HG03342 (cell line): ENCODE measurements at regions not wholly inside any gene's neighbourhood (a gene's known extent, or its start where the extent isn't known, plus 50 kb on each side); places are given as distances from the start of the nearest gene placed in this dataset.
A peak's percentile ranks its signal among the peaks of the same experiment; 100 is the strongest.

Experiments used
- ATAC-seq: cut with Tn5 transposase; IDR thresholded peaks from one replicate; pipeline ENCODE4 v1.9.1; 2021; ENCODE audit warnings: mild to moderate bottlenecking, moderate library complexity; ENCODE audit not compliant: unreplicated experiment

DNA sequence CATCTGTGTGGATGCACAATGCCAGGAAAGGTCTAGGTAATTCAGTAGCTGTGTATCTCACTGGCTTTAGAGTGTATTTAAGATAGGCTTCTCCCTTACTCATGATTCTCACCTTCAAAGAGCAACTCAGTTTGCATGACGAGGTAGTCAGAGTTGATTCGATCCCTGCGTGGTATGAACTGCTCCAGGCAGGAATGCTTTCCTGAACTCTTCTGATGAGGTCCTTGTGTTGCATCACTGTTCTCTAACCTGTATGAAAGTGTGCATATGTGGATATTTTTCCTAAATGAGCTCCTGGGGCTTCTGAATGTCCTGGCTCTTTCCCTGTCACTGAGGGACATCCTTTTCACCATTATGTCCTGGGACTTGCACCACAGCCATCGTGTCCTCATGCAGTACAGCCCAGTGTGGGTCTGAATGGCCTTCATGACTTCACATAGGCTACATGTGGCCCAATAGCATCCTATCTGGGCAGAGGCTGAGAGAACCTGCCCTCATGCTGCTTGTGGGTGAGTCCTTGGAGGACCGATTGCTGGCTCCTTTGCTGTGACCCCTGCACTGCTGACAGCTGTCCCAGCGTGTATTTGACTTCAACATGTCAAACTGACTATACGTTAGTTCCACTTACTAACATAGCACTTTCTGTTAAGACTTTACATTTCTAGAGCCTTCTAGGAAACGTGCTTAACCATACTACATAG is 65.3 kb upstream of the WDR1 start:
- no peak for ATAC-seq

- peak; percentile 98 for ATAC-seq
These were observed 64.5 kb upstream of the WDR1 start for GRCh38 chr4:10180927-10181744.

- ATAC-seq = peak; percentile 17
These were observed 64.0 kb upstream of the WDR1 start for GRCh38 chr4:10180603-10180926.

- no peak for ATAC-seq
These were observed 63.5 kb upstream of the WDR1 start for GRCh38 chr4:10179957-10180602.

- no peak for ATAC-seq
These were observed 62.2 kb upstream of the WDR1 start for GRCh38 chr4:10178763-10179162.

DNA sequence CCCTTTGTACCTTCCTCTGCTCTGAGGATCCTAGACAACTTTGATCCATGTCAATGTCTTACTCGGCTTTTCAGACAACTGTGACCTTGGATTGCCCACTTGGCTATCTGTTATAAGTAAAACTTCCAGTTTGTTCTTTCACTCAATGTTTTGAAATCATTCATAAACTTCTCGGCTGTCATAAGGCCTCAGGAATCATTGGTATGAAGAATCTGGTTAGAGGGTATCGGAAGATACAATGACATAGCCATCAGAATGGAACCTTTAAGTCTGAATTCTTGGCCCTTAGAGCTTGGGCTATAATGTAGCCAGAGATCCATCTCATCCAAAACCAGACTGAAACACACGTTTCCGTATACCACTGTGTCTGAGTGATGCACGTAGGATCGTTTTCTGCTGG is 59.0 kb upstream of the WDR1 start:
- ATAC-seq = no peak

DNA sequence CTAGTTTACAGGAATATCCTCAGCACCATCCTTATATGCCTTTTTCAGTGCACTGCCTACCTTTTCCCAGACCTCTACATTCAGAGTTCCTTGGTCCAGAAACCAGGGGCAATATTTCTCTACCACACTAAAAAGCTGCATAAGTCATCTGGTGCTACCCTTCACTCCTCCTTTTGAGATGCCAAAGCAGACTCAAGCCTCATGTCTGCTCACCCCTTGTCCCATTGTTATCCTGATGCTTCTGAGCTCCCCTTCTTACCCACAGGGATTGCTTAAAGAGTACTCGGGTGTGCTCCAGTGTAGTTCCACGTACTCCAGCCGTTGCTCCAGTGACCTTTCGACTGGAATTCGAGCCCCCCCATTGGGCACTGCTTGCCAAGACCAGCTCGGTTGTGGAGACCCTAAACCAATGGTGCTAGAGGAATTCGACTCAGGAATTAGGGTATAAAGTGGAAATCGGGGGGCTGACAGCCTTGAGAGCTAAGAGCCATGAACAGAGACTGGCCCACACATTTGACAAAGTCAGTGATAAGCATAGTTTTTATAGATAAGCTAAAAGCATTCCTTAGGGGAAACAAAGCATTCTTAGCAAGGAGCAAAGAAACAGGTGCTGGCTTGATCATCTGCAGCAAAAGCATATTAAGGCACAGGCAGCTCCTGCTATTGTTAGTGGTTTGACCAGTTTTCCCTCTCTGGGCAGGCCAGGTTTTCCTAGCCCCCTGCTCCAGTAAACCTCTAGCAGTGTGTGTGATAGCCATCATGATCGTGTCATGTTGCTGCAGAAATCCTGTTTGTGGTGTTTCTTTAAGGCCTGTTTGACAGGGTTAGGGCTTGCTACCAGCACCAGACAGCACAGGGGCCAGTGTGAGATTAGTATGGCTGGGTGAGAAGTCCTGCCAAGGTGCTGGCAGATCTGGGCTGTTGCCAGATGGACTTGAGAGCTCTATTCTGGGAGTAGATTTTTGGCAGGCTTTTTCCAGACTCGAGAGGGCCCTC is 57.5 kb upstream of the WDR1 start:
- ATAC-seq = no peak

GRCh38 chr4:10173037-10173753 is 56.6 kb upstream of the WDR1 start:
- no peak for ATAC-seq

DNA sequence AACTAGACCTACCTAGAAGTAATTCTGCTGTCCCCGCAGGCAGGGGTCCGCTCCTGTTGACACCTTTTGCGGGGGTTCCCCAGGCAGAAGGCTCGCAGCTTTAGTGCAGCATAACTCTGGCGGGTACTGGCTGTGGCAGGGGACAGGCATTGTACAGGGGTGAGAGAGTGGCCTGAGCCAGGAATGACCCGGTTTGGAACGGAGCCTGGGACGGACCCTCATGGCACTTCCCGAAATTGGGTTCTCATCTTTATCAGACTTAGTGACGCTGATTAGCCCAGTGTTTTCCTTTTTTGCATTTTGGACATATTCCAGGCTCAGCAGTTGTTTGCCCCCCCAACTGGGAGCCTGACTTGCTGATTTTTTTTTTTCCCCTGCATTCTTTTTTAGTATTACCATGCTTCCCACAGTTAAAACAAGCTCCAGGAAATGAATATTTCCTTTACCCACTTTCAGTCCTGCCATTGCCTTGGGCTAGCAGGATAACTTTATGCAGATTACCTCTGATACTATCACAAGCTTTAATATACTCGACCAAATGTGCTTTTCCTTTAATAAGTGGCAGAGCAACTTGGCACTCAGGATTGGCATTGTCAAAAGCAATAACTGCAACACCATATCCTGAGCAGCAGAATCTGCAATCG is 55.8 kb upstream of the WDR1 start:
- no peak for ATAC-seq

DNA sequence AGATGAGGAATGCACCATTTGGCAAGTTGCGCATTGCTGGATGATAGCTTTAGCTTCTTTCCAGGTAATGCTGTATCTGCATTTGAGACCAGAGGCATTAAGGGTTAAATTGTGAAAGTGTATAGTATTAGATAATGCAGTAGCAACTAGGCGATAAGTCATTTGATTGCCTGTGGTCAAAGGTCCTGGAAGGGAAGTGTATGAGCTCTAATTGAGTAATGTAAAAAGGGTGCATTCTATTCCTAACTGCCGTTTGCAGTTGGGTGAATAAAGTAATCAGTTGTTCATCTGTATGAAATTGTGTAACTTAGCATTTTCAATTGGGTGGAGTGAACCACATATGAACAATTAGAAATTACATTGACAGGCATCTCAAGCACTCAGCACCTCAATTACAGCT is 54.5 kb upstream of the WDR1 start:
- no peak for ATAC-seq

- no peak for ATAC-seq
These were observed 53.3 kb upstream of the WDR1 start for GRCh38 chr4:10169839-10170387.

- ATAC-seq = no peak
These were observed 51.6 kb upstream of the WDR1 start for GRCh38 chr4:10168151-10168550.

DNA sequence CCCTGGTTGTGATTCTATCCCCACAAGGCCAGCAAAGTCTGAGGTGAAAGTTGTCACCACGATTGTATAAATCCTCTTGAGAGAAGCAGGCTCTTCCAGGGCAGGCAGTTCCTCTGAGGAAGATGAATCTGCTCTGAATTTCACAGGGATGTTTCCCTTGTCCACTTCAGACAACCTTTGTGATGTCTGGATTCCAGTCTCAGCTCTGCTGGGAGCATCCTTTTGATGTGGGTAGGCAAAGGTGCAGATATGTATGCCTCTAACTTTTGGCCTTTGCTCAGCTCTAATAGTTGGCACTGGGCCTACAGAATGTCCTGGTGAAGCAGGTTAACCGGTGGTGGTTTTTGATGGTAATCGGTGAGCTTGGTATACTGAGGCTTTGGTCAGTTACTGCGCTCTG is 50.6 kb upstream of the WDR1 start:
- no peak for ATAC-seq
